Neuronal stem cell (in vitro differentiated cells): ENCODE measurements at regions not wholly inside any gene's neighbourhood (a gene's known extent, or its start where the extent isn't known, plus 50 kb on each side); places are given as distances from the start of the nearest gene placed in this dataset.
"Not testable (repeated sequence)": the region's sequence is repeated elsewhere in the genome, so short reads cannot be mapped to it uniquely, and the experiment has no call there.

Experiments
- DNase-seq: peaks from one replicate; pipeline ENCODE4 v3.0.0-alpha.2; 2013; ENCODE audit warnings: low spot score
- H2AFZ ChIP-seq: one replicate; pipeline ENCODE4 v1.6.1; 2013; ENCODE audit warnings: mild to moderate bottlenecking, low read length, inconsistent platforms
- H2AK5ac ChIP-seq: 2 replicates; pipeline ENCODE4 v1.6.1; 2013; ENCODE audit warnings: low read depth, mild to moderate bottlenecking, inconsistent platforms, low read length, moderate library complexity, mixed read lengths
- H2BK120ac ChIP-seq: 2 replicates; pipeline ENCODE4 v1.6.1; 2013; ENCODE audit warnings: low read depth, mild to moderate bottlenecking, inconsistent platforms, low read length, moderate library complexity, mixed read lengths
- H2BK12ac ChIP-seq: one replicate; pipeline ENCODE4 v1.6.1; 2013; ENCODE audit warnings: low read length, inconsistent platforms
- H2BK15ac ChIP-seq: 2 replicates; pipeline ENCODE4 v1.6.1; 2013; ENCODE audit warnings: mild to moderate bottlenecking, low read length, inconsistent platforms, mixed read lengths
- H2BK5ac ChIP-seq: one replicate; pipeline ENCODE4 v1.6.1; 2013; ENCODE audit warnings: inconsistent platforms, mild to moderate bottlenecking, low read length, moderate library complexity
- H3K14ac ChIP-seq: one replicate; pipeline ENCODE4 v1.6.1; 2013; ENCODE audit warnings: low read length, inconsistent platforms
- H3K18ac ChIP-seq: 2 replicates; pipeline ENCODE4 v1.6.1; 2013; ENCODE audit warnings: low read length, inconsistent platforms
- H3K23ac ChIP-seq: 2 replicates; pipeline ENCODE4 v1.6.1; 2013; ENCODE audit warnings: low read depth, mild to moderate bottlenecking, mixed read lengths, low read length, inconsistent platforms; ENCODE audit not compliant: poor library complexity
- H3K27ac ChIP-seq: replicated peaks from 3 replicates; pipeline ENCODE4 v1.5.1; 2013; ENCODE audit warnings: low read length, inconsistent platforms
- H3K27me3 ChIP-seq, 3 experiments: 2 replicates each; pipeline ENCODE4 v1.6.1; 2013; ENCODE audit warnings: low read length in 3 of 3, mild to moderate bottlenecking in 2 of 3, inconsistent platforms in 1 of 3, low read depth in 1 of 3, mixed read lengths in 1 of 3, moderate library complexity in 1 of 3; ENCODE audit not compliant: control insufficient read depth in 3 of 3, insufficient read depth in 3 of 3
- H3K36me3 ChIP-seq, 2 donors: replicated peaks in 1 of 2; 2 replicates each; pipeline ENCODE4 v1.6.1; 2013; ENCODE audit warnings: low read length in 2 of 2; ENCODE audit not compliant: control insufficient read depth in 2 of 2, insufficient read depth in 2 of 2
- H3K4ac ChIP-seq: 2 replicates; pipeline ENCODE4 v1.6.1; 2013; ENCODE audit warnings: inconsistent platforms, mild to moderate bottlenecking, low read length, moderate library complexity
- H3K4me1 ChIP-seq, 2 donors: 1 replicate in 1 of 2; 2 replicates in 1 of 2; pipeline ENCODE4 v1.6.1; 2013; ENCODE audit warnings: low read length in 2 of 2, low read depth in 1 of 2; ENCODE audit not compliant: control insufficient read depth in 2 of 2, insufficient read depth in 1 of 2
- H3K4me2 ChIP-seq: one replicate; pipeline ENCODE4 v1.6.1; 2013; ENCODE audit warnings: mild to moderate bottlenecking, low read length, inconsistent platforms; ENCODE audit not compliant: insufficient read depth, poor library complexity, severe bottlenecking
- H3K4me3 ChIP-seq, 2 donors: 2 replicates each; pipeline ENCODE4 v1.5.1; 2013; ENCODE audit warnings: low read length in 2 of 2, mild to moderate bottlenecking in 2 of 2, inconsistent platforms in 1 of 2, moderate library complexity in 1 of 2
- H3K79me1 ChIP-seq: one replicate; pipeline ENCODE4 v1.6.1; 2013; ENCODE audit warnings: low read depth, mild to moderate bottlenecking, inconsistent platforms, low read length, moderate library complexity
- H3K9ac ChIP-seq: one replicate; pipeline ENCODE4 v1.6.1; 2013; ENCODE audit warnings: mild to moderate bottlenecking, low read depth, low read length, inconsistent platforms; ENCODE audit not compliant: poor library complexity
- H3K9me3 ChIP-seq, 2 donors: replicated peaks in 1 of 2; 2 replicates each; pipeline versions ENCODE3 to v1.6.1; 2013; ENCODE audit warnings: low read length in 2 of 2, mild to moderate bottlenecking in 2 of 2, inconsistent platforms in 1 of 2, low read depth in 1 of 2, mixed read lengths in 1 of 2, moderate library complexity in 1 of 2; ENCODE audit not compliant: control insufficient read depth in 2 of 2, insufficient read depth in 1 of 2
- H4K8ac ChIP-seq: one replicate; pipeline ENCODE4 v1.6.1; 2013; ENCODE audit warnings: low read depth, mild to moderate bottlenecking, inconsistent platforms, low read length, moderate library complexity
- H4K91ac ChIP-seq: one replicate; pipeline ENCODE4 v1.6.1; 2013; ENCODE audit warnings: low read length, low read depth, mild to moderate bottlenecking, inconsistent platforms; ENCODE audit not compliant: poor library complexity
- WGBS, 2 donors: extraction: QIAGEN DNeasy Blood & Tissue Kit; methylation state at CpG; one replicate each; pipeline ENCODE4 v1.1.7; 2013; ENCODE audit warnings: missing lambda C conversion rate in 2 of 2, mixed read lengths in 1 of 2; ENCODE audit not compliant: insufficient read length in 2 of 2, insufficient replicate concordance in 1 of 2; ENCODE audit errors: extremely low coverage in 2 of 2; 5-methylcytosine and 5-hydroxymethylcytosine counted together

GRCh38 chr6:165127743-165128142 is 181.7 kb downstream of the C6orf118 start:
- not testable (repeated sequence) for H3K36me3 ChIP-seq, H3K4me1 ChIP-seq, H3K4me3 ChIP-seq, H2BK120ac ChIP-seq, H3K4me2 ChIP-seq, H2BK5ac ChIP-seq, H4K91ac ChIP-seq, H2AK5ac ChIP-seq, DNase-seq, H3K4ac ChIP-seq, H3K27ac ChIP-seq, H3K23ac ChIP-seq, H3K9ac ChIP-seq, H4K8ac ChIP-seq, H3K18ac ChIP-seq, H3K9me3 ChIP-seq, H2BK15ac ChIP-seq, H2BK12ac ChIP-seq, H2AFZ ChIP-seq, H3K27me3 ChIP-seq, H3K79me1 ChIP-seq
- peak overlapping the region; percentile 38 for H3K14ac ChIP-seq
- no CpG with 5 or more reads among the region's 17 CpGs for WGBS, 2 donors

GRCh38 chr6:165124681-165125080 is 184.7 kb downstream of the C6orf118 start:
- H3K14ac ChIP-seq, H3K27me3 ChIP-seq: not testable (repeated sequence)
- no CpG with 5 or more reads among the region's 4 CpGs for WGBS, 2 donors

GRCh38 chr6:165119231-165120020 is 190.0 kb downstream of the C6orf118 start:
- no peak overlapping the region for H4K8ac ChIP-seq
- DNase-seq, result no peak
- H2BK120ac ChIP-seq, result no peak overlapping the region
- no peak overlapping the region for H2BK12ac ChIP-seq
- H2AFZ ChIP-seq, result peak overlapping the region; percentile 49
- H3K4me3 ChIP-seq, result no peak overlapping the region
- no peaks in the 10 kb centered on the region for H3K9me3 ChIP-seq
- H2BK5ac ChIP-seq, result no peak overlapping the region
- H3K36me3 ChIP-seq, result no peaks in the 10 kb centered on the region
- H3K14ac ChIP-seq, result no peak overlapping the region
- no peak overlapping the region for H4K91ac ChIP-seq
- WGBS, 2 donors, result no CpG with 5 or more reads among the region's 6 CpGs
- H2AK5ac ChIP-seq, result no peak overlapping the region
- no peak overlapping the region for H3K4ac ChIP-seq
- no peaks in the 10 kb centered on the region for H3K27me3 ChIP-seq
- no peaks in the 10 kb centered on the region for H3K79me1 ChIP-seq
- no peak overlapping the region for H3K27ac ChIP-seq
- no peak overlapping the region for H2BK15ac ChIP-seq
- no peak overlapping the region for H3K23ac ChIP-seq
- peak overlapping the region; percentile 13 for H3K4me2 ChIP-seq
- no peak overlapping the region for H3K18ac ChIP-seq
- H3K4me1 ChIP-seq, result peaks cover 4 to 8% of the 10 kb centered on the region in 2 donors
- H3K9ac ChIP-seq, result no peak overlapping the region

More at GRCh38 chr6:165124681-165125080, 184.7 kb downstream of the C6orf118 start:
- not testable (repeated sequence) for H3K4me3 ChIP-seq, H3K4me1 ChIP-seq, H3K23ac ChIP-seq, H4K91ac ChIP-seq, H2AFZ ChIP-seq, H2BK5ac ChIP-seq, H3K9ac ChIP-seq, H2BK120ac ChIP-seq, H2BK15ac ChIP-seq, H3K4me2 ChIP-seq, H3K4ac ChIP-seq, H3K79me1 ChIP-seq, H2AK5ac ChIP-seq, DNase-seq, H3K18ac ChIP-seq, H4K8ac ChIP-seq, H3K27ac ChIP-seq, H3K9me3 ChIP-seq, H2BK12ac ChIP-seq, H3K36me3 ChIP-seq

GRCh38 chr6:165118736-165119135 is 190.7 kb downstream of the C6orf118 start:
- no peaks in the 10 kb centered on the region for H3K79me1 ChIP-seq
- H2BK120ac ChIP-seq, result no peak overlapping the region
- H3K14ac ChIP-seq, result no peak overlapping the region
- H3K36me3 ChIP-seq, result no peaks in the 10 kb centered on the region
- peaks cover 0 to 2% of the 10 kb centered on the region in 2 donors for H3K9me3 ChIP-seq
- H4K8ac ChIP-seq, result no peak overlapping the region
- no peak overlapping the region for H3K23ac ChIP-seq
- H3K27me3 ChIP-seq, result no peaks in the 10 kb centered on the region
- H2BK5ac ChIP-seq, result no peak overlapping the region
- no peak overlapping the region for H2BK12ac ChIP-seq
- no peak for DNase-seq
- no peak overlapping the region for H3K4me2 ChIP-seq
- no peak overlapping the region for H3K4me3 ChIP-seq
- no peak overlapping the region for H2BK15ac ChIP-seq
- H3K4ac ChIP-seq, result no peak overlapping the region
- H3K27ac ChIP-seq, result no peak overlapping the region
- peak overlapping the region; percentile 49 for H2AFZ ChIP-seq
- no peak overlapping the region for H4K91ac ChIP-seq
- no CpG with 5 or more reads among the region's 5 CpGs for WGBS, 2 donors
- H3K18ac ChIP-seq, result no peak overlapping the region
- H3K9ac ChIP-seq, result no peak overlapping the region
- no peak overlapping the region for H2AK5ac ChIP-seq
- H3K4me1 ChIP-seq, result peaks cover 4 to 8% of the 10 kb centered on the region in 2 donors
